ENCODE measurements at regions not wholly inside any gene's neighbourhood (a gene's known extent, or its start where the extent isn't known, plus 50 kb on each side); places are given as distances from the start of the nearest gene placed in this dataset.

DNA sequence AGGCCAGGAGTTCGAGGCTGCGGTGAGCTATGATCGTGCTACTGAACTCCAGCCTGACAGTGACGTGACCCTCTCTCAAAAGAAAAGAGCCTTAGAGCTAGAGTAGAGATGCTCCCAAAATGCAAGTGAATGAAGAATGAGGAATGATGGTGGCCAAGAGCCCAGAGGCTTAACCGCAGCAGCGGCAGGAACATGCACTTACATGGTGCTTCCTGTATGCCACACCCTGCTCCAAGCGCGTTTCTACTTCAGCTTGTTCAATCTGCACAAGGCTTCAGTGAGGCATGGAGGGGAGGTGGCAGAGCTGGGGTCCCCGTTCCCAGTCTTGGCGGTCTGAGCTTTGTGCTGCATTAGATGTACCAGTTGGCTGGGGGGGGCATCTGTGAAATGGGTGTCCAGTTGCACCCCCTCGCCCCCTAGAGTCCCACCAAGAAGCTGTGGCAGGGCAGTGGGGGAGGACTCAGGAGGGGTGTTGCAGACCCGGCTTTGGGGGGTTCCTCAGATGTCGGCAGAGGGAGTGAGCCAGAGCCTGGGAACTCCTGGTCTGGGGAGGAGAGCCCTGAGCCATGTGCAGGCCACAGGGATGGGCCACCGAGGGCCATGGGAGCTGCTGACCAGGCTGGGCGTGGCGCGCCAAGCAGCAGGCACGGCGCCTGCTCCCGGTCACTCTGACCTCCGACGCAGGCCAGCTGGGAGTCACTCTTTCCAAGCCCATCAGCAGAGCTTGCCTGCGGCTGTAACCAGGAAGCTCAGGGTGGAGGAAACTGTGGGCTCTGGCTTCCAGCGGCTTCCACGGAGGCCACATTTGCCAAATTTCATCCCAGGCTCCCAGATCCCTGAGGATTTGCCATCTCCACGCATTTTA, 260.1 kb downstream of the PARN start:
- POLR2A ChIA-PET: interaction anchor here (0.6 to 2.3 kb wide), 2 partner anchors 9 to 695 kb away, joined by 3 to 6 read pairs; no protein-coding TSS in a partner anchor
- intact Hi-C loops (cut with micrococcal nuclease): no loop called here
- peaks cover 9% of the 10 kb centered on the region for H3K4me1 Mint-ChIP-seq (ENCODE audit: insufficient read depth, unreplicated experiment)
- H3K27me3 Mint-ChIP-seq (ENCODE audit: insufficient read depth, unreplicated experiment): no peaks in the 10 kb centered on the region
- H3K36me3 Mint-ChIP-seq (ENCODE audit: insufficient read depth, unreplicated experiment): no peaks in the 10 kb centered on the region
- CTCF ChIA-PET: interaction anchor here (0.6 to 0.8 kb wide), 2 partner anchors 8 to 29 kb away, joined by 3 to 4 read pairs; no protein-coding TSS in a partner anchor
- BruUV-seq (replicated peaks): no TSS peak
- H3K27ac Mint-ChIP-seq (ENCODE audit: low read depth, unreplicated experiment): no peak overlapping the region
- H3K4me3 Mint-ChIP-seq (ENCODE audit: unreplicated experiment): no peak overlapping the region
- TF ChIP-seq, protein P1, sequence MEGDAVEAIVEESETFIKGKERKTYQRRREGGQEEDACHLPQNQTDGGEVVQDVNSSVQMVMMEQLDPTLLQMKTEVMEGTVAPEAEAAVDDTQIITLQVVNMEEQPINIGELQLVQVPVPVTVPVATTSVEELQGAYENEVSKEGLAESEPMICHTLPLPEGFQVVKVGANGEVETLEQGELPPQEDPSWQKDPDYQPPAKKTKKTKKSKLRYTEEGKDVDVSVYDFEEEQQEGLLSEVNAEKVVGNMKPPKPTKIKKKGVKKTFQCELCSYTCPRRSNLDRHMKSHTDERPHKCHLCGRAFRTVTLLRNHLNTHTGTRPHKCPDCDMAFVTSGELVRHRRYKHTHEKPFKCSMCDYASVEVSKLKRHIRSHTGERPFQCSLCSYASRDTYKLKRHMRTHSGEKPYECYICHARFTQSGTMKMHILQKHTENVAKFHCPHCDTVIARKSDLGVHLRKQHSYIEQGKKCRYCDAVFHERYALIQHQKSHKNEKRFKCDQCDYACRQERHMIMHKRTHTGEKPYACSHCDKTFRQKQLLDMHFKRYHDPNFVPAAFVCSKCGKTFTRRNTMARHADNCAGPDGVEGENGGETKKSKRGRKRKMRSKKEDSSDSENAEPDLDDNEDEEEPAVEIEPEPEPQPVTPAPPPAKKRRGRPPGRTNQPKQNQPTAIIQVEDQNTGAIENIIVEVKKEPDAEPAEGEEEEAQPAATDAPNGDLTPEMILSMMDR (IDR thresholded peaks at IDR 0.05; ENCODE audit: unreplicated experiment): no peak
- H3K9me3 Mint-ChIP-seq (ENCODE audit: unreplicated experiment): no peaks in the 10 kb centered on the region
- peak; percentile 60 for DNase-seq (ENCODE audit: unreplicated experiment)

DNA sequence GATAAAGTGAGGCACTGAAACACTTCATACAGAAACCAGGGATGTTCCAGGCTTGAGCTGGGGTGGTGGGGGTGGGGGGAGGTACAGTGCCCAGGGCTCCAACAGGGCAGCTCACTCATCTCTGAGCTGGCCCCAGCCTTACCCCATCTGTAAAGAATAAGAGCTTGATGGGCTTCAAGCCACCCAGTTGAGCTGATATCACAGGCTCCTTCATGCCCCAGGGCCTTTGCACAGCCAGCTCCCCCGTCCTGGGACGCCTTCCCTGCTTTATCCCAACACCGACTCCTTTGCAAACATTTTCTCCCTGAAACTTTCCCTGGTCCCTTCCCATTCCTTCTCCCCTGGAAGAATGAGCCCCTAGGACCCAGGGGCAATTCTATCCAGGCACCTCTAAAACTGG, 261.7 kb downstream of the PARN start:
- peaks cover 5% of the 10 kb centered on the region for H3K36me3 Mint-ChIP-seq (ENCODE audit: insufficient read depth, unreplicated experiment)
- H3K4me3 Mint-ChIP-seq (ENCODE audit: unreplicated experiment): no peak overlapping the region
- POLR2A ChIA-PET: interaction anchor here (0.6 to 0.7 kb wide), 3 partner anchors 16 to 410 kb away, joined by 3 read pairs; no protein-coding TSS in a partner anchor
- CTCF ChIA-PET: interaction anchor here (0.9 to 1.0 kb wide), 2 partner anchors 10 to 59 kb away, joined by 4 read pairs; no protein-coding TSS in a partner anchor
- BruUV-seq (replicated peaks): no TSS peak
- H3K27ac Mint-ChIP-seq (ENCODE audit: low read depth, unreplicated experiment): no peak overlapping the region
- H3K9me3 Mint-ChIP-seq (ENCODE audit: unreplicated experiment): no peaks in the 10 kb centered on the region
- DNase-seq (ENCODE audit: unreplicated experiment): no peak
- H3K27me3 Mint-ChIP-seq (ENCODE audit: insufficient read depth, unreplicated experiment): no peaks in the 10 kb centered on the region
- intact Hi-C loops (cut with micrococcal nuclease): no loop called here
- peaks cover 22% of the 10 kb centered on the region for H3K4me1 Mint-ChIP-seq (ENCODE audit: insufficient read depth, unreplicated experiment)
- TF ChIP-seq, protein P1 (IDR thresholded peaks at IDR 0.05; ENCODE audit: unreplicated experiment): no peak

DNA sequence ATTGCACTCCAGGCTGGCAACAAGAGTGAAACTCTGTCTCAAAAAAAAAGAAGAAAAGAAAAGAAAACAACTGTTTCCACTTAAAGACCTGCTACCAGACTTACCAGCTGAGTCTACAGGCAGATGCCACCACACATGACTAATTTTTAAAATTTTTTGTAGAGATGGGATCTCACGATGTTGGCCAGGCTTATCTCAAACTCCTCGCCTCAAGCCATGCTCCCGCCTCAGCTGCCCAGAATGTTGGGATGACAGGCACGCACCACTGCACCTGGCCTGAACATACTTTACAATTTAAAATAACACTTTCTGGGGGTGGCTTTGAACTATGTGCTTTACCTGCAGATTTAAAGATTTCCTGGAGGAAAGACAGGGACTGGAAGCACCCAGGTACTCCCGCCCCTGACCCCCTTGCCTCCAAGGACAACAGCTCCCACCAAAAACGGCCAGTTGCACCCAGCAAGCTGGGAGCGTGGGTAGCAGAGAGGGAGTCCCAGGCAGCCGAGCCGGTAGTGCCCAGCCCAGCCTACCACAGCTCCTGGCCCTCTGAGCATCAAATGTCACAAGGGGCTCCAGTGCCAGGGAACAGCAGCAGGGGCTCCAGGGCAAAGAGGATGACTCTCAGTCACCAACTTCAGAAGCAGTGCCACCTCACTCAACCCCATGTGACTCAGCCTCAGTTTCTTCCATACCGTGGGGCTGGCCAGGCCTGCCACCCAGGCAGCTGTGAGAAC, 262.9 kb downstream of the PARN start:
- DNase-seq (ENCODE audit: unreplicated experiment): no peak
- Mint-ChIP-seq H3K36me3 (ENCODE audit: insufficient read depth, unreplicated experiment) (peaks cover 5% of the 10 kb centered on the region), H3K27me3 (ENCODE audit: insufficient read depth, unreplicated experiment) (no peaks in the 10 kb centered on the region), H3K27ac (ENCODE audit: low read depth, unreplicated experiment) (no peak overlapping the region), H3K4me1 (ENCODE audit: insufficient read depth, unreplicated experiment) (peaks cover 28% of the 10 kb centered on the region), H3K4me3 (ENCODE audit: unreplicated experiment) (no peak overlapping the region), H3K9me3 (ENCODE audit: unreplicated experiment) (no peaks in the 10 kb centered on the region)
- POLR2A ChIA-PET: interaction anchor here (0.7 kb wide), 1 partner anchor 12 kb away, joined by 3 read pairs; no protein-coding TSS in a partner anchor
- TF ChIP-seq, protein P1 (IDR thresholded peaks at IDR 0.05; ENCODE audit: unreplicated experiment): no peak
- no TSS peak for BruUV-seq (replicated peaks)
- CTCF ChIA-PET: no interaction called here
- intact Hi-C loops (cut with micrococcal nuclease): no loop called here

DNA sequence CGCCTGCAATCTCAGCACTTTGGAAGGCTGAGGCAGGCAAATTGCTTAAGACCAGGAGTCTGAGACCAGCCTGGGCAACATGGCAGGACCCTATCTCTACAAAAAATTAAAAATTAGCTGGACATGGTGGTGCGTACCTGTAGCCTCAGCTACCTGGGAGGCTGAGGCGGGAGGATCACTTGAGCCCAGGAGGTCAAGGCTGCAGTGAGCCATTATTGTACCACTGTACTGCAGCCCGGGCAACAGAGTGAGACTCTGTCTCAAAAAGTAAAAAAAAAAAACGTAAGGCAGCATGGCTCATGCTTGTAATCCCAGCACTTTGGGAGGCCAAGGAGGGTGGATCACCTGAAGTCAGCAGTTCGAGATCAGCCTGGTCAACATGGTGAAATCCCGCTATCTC, 263.6 kb downstream of the PARN start:
- BruUV-seq (replicated peaks): no TSS peak
- Mint-ChIP-seq H3K36me3 (ENCODE audit: insufficient read depth, unreplicated experiment) (peaks cover 5% of the 10 kb centered on the region), H3K27ac (ENCODE audit: low read depth, unreplicated experiment) (no peak overlapping the region), H3K4me1 (ENCODE audit: insufficient read depth, unreplicated experiment) (peaks cover 28% of the 10 kb centered on the region), H3K9me3 (ENCODE audit: unreplicated experiment) (no peaks in the 10 kb centered on the region), H3K27me3 (ENCODE audit: insufficient read depth, unreplicated experiment) (no peaks in the 10 kb centered on the region), H3K4me3 (ENCODE audit: unreplicated experiment) (no peak overlapping the region)
- intact Hi-C loops (cut with micrococcal nuclease): no loop called here
- ChIA-PET POLR2A (interaction anchor here (0.6 kb wide), 1 partner anchor 56 kb away, joined by 3 read pairs; no protein-coding TSS in a partner anchor), CTCF (interaction anchor here (0.6 kb wide), 1 partner anchor 46 kb away, joined by 3 read pairs; no protein-coding TSS in a partner anchor)
- DNase-seq (ENCODE audit: unreplicated experiment): no peak
- TF ChIP-seq, protein P1 (IDR thresholded peaks at IDR 0.05; ENCODE audit: unreplicated experiment): no peak

Data from MCF 10A (cell line).